CD4-positive, alpha-beta memory T cell (primary cell): ENCODE measurements at regions not wholly inside any gene's neighbourhood (a gene's known extent, or its start where the extent isn't known, plus 50 kb on each side); places are given as distances from the start of the nearest gene placed in this dataset.

ENCODE experiments used
- CTCF ChIA-PET: fragments of 350-600 bp; sonication (Branson Sonifier 250); formaldehyde crosslinking; loops from one replicate; lab custom pipeline; 2021; ENCODE audit warnings: inconsistent platforms; ENCODE audit not compliant: partially characterized antibody; lab: Charles Lee
- POLR2A ChIA-PET: fragments of 350-600 bp; sonication (Branson Sonifier 250); formaldehyde crosslinking; loops from one replicate; lab custom pipeline; 2021; ENCODE audit not compliant: partially characterized antibody; lab: Charles Lee
- DNase-seq, 5 donors: peaks; one replicate each; pipeline versions ENCODE4 v3.0.0 to v3.0.0-alpha.2; 2020 to 2022; ENCODE audit warnings: mixed read lengths in 1 of 5
- H3K27ac ChIP-seq: one replicate; pipeline ENCODE4 v1.7.0; 2013; ENCODE audit warnings: low read depth, low read length
- H3K27me3 ChIP-seq: 2 replicates; pipeline ENCODE4 v1.7.0; 2013; ENCODE audit warnings: mild to moderate bottlenecking, low read length, moderate library complexity; ENCODE audit not compliant: insufficient read depth
- H3K36me3 ChIP-seq: 2 replicates; pipeline ENCODE4 v1.7.0; 2013; ENCODE audit warnings: mild to moderate bottlenecking, low read length, moderate library complexity; ENCODE audit not compliant: insufficient read depth
- H3K4me1 ChIP-seq: 2 replicates; pipeline ENCODE4 v1.7.0; 2013; ENCODE audit warnings: mild to moderate bottlenecking, low read length, moderate library complexity; ENCODE audit not compliant: insufficient read depth
- H3K4me3 ChIP-seq, 2 donors: one replicate each; pipeline ENCODE4 v1.7.0; 2013; ENCODE audit warnings: low read length in 2 of 2, mild to moderate bottlenecking in 1 of 2
- H3K9me3 ChIP-seq, 2 donors: one replicate each; pipeline ENCODE4 v1.7.0; 2013; ENCODE audit warnings: low read length in 2 of 2, control low read depth in 1 of 2; ENCODE audit not compliant: control insufficient read depth in 1 of 2
- H3K27ac Mint-ChIP-seq, 7 donors: one replicate each; pipeline ENCODE4 v1.8.0; 2020 to 2021; ENCODE audit warnings: mixed read lengths in 7 of 7, mild to moderate bottlenecking in 6 of 7, inconsistent platforms in 3 of 7, moderate library complexity in 3 of 7
- H3K27me3 Mint-ChIP-seq, 2 donors: one replicate each; pipeline ENCODE4 v1.8.0; 2020 to 2021; ENCODE audit warnings: mixed read lengths in 2 of 2
- H3K36me3 Mint-ChIP-seq, 2 donors: one replicate each; pipeline ENCODE4 v1.8.0; 2020 to 2021; ENCODE audit warnings: mixed read lengths in 2 of 2, inconsistent platforms in 1 of 2, mild to moderate bottlenecking in 1 of 2
- H3K4me1 Mint-ChIP-seq, 4 donors: one replicate each; pipeline ENCODE4 v1.8.0; 2020 to 2021; ENCODE audit warnings: mixed read lengths in 4 of 4, mild to moderate bottlenecking in 1 of 4
- H3K4me3 Mint-ChIP-seq, 8 donors: one replicate each; pipeline ENCODE4 v1.8.0; 2020 to 2021; ENCODE audit warnings: mixed read lengths in 8 of 8, mild to moderate bottlenecking in 7 of 8, moderate library complexity in 6 of 8, inconsistent platforms in 3 of 8
- H3K9me3 Mint-ChIP-seq, 8 donors: one replicate each; pipeline ENCODE4 v1.8.0; 2020 to 2021; ENCODE audit warnings: mixed read lengths in 8 of 8, mild to moderate bottlenecking in 5 of 8, inconsistent platforms in 3 of 8, moderate library complexity in 1 of 8
- intact Hi-C: fragments of 100-400 bp; cut with micrococcal nuclease; formaldehyde crosslinking; loops from one replicate; pipeline ENCODE4 v1.15.1; 2023

GRCh38 chr12:68530299-68530698 lies 80.4 kb upstream of the RAP1B start:
- no peaks in the 10 kb centered on the region for H3K27me3 Mint-ChIP-seq
- Histone ChIP-seq H3K27me3 (no peaks in the 10 kb centered on the region), H3K27ac (no peak overlapping the region), H3K4me1 (no peaks in the 10 kb centered on the region), H3K4me3 (no peak overlapping the region), H3K9me3 (no peaks in the 10 kb centered on the region), H3K36me3 (no peaks in the 10 kb centered on the region)
- H3K4me1 Mint-ChIP-seq = peaks cover 0 to 5% (median 3%) of the 10 kb centered on the region in 4 donors
- no peak for DNase-seq
- H3K36me3 Mint-ChIP-seq = peaks cover 0 to 2% of the 10 kb centered on the region in 2 donors
- ChIA-PET CTCF (no interaction called here), POLR2A (no interaction called here)
- H3K4me3 Mint-ChIP-seq = no peak overlapping the region
- peaks cover 0 to 7% (median 2%) of the 10 kb centered on the region in 8 donors for H3K9me3 Mint-ChIP-seq
- H3K27ac Mint-ChIP-seq = no peak overlapping the region
- intact Hi-C loops = no loop called here

- POLR2A ChIA-PET = no interaction called here
- Mint-ChIP-seq H3K27ac (no peak overlapping the region), H3K9me3 (peaks cover 0 to 7% (median 2%) of the 10 kb centered on the region in 8 donors), H3K36me3 (peaks cover 0 to 2% of the 10 kb centered on the region in 2 donors), H3K27me3 (no peaks in the 10 kb centered on the region), H3K4me3 (no peak overlapping the region), H3K4me1 (peaks cover 0 to 5% (median 3%) of the 10 kb centered on the region in 4 donors)
- no peak for DNase-seq
- Histone ChIP-seq H3K4me1 (no peaks in the 10 kb centered on the region), H3K27ac (no peak overlapping the region), H3K4me3 (no peak overlapping the region), H3K36me3 (no peaks in the 10 kb centered on the region), H3K27me3 (no peaks in the 10 kb centered on the region), H3K9me3 (no peaks in the 10 kb centered on the region)
- CTCF ChIA-PET = no interaction called here
- intact Hi-C loops = no loop called here
Measured at GRCh38 chr12:68530965-68531364, 79.7 kb upstream of the RAP1B start.

- Histone ChIP-seq H3K4me1 (peaks cover 12% of the 10 kb centered on the region), H3K4me3 (no peak overlapping the region), H3K27ac (no peak overlapping the region), H3K27me3 (no peaks in the 10 kb centered on the region), H3K9me3 (no peaks in the 10 kb centered on the region), H3K36me3 (no peaks in the 10 kb centered on the region)
- Mint-ChIP-seq H3K27ac (no peak overlapping the region), H3K4me1 (peaks cover 8 to 16% (median 10%) of the 10 kb centered on the region in 4 donors), H3K36me3 (no peaks in the 10 kb centered on the region), H3K4me3 (no peak overlapping the region), H3K27me3 (no peaks in the 10 kb centered on the region), H3K9me3 (peaks cover 0 to 3% (median under 1%) of the 10 kb centered on the region in 8 donors)
- intact Hi-C loops = no loop called here
- ChIA-PET POLR2A (no interaction called here), CTCF (interaction anchor here (0.8 kb wide), 1 partner anchor 82 kb away, joined by 3 read pairs; no protein-coding TSS in a partner anchor)
- DNase-seq = no peak
Measured at GRCh38 chr12:68532204-68532886, 78.4 kb upstream of the RAP1B start.

GRCh38 chr12:68532887-68533248 lies 77.8 kb upstream of the RAP1B start:
- Mint-ChIP-seq H3K36me3 (no peaks in the 10 kb centered on the region), H3K9me3 (no peaks in the 10 kb centered on the region), H3K4me3 (no peak overlapping the region), H3K4me1 (peaks cover 8 to 19% (median 13%) of the 10 kb centered on the region in 4 donors), H3K27ac (peak overlapping the region in 1 of 7 donors; percentile 39), H3K27me3 (no peaks in the 10 kb centered on the region)
- ChIA-PET CTCF (no interaction called here), POLR2A (no interaction called here)
- Histone ChIP-seq H3K27me3 (no peaks in the 10 kb centered on the region), H3K36me3 (no peaks in the 10 kb centered on the region), H3K9me3 (no peaks in the 10 kb centered on the region), H3K4me1 (peaks cover 15% of the 10 kb centered on the region), H3K27ac (no peak overlapping the region), H3K4me3 (no peak overlapping the region)
- DNase-seq = no peak
- intact Hi-C loops = no loop called here

DNA sequence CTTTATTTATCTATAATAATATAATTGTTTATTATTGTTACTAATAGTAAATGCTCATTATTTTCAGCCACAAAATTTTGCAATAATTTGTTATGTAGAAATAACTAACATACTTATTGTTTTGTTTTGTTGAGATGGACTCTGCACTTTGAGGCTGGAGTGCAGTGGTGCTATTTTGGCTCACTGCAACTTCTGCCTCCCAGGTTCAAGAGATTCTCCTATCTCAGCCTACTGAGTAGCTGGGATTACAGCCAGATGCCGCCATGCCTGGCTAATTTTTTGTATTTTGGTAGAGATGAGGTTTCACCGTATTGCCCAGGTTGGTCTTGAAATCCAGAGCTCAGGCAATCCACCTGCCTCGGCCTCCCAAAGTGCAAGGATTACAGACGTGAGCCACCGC lies 76.6 kb upstream of the RAP1B start:
- peaks cover 26% of the 10 kb centered on the region for H3K4me1 ChIP-seq
- intact Hi-C loops = no loop called here
- POLR2A ChIA-PET = no interaction called here

GRCh38 chr12:68536885-68537485 lies 73.7 kb upstream of the RAP1B start:
- Histone ChIP-seq H3K27ac (no peak overlapping the region), H3K4me3 (no peak overlapping the region), H3K4me1 (peaks cover 35% of the 10 kb centered on the region), H3K36me3 (no peaks in the 10 kb centered on the region), H3K9me3 (no peaks in the 10 kb centered on the region), H3K27me3 (no peaks in the 10 kb centered on the region)
- DNase-seq = no peak
- H3K4me1 Mint-ChIP-seq = peaks cover 30 to 54% (median 41%) of the 10 kb centered on the region in 4 donors
- peak overlapping the region in 2 of 8 donors; percentile 53 to 57 for H3K4me3 Mint-ChIP-seq
- H3K27me3 Mint-ChIP-seq = no peaks in the 10 kb centered on the region
- ChIA-PET POLR2A (interaction anchor here (1.1 to 1.8 kb wide), 2 partner anchors 73 to 172 kb away, joined by 3 to 5 read pairs; partner anchors contain the start of gene RAP1B), CTCF (no interaction called here)
- no peaks in the 10 kb centered on the region for H3K36me3 Mint-ChIP-seq
- peak overlapping the region in 3 of 7 donors; percentile 0 to 62 (median 58) for H3K27ac Mint-ChIP-seq
- intact Hi-C loops = loop anchor here (5.0 kb wide), 3 partner anchors 55 to 170 kb away; partner anchors contain the start of gene NUP107
- peaks cover 0 to 12% (median 5%) of the 10 kb centered on the region in 8 donors for H3K9me3 Mint-ChIP-seq

More for the DNA sequence above, 76.6 kb upstream of the RAP1B start:
- H3K9me3 ChIP-seq = no peaks in the 10 kb centered on the region
- Mint-ChIP-seq H3K4me1 (peaks cover 14 to 30% (median 21%) of the 10 kb centered on the region in 4 donors), H3K4me3 (no peak overlapping the region), H3K9me3 (no peaks in the 10 kb centered on the region), H3K27ac (no peak overlapping the region), H3K36me3 (no peaks in the 10 kb centered on the region), H3K27me3 (no peaks in the 10 kb centered on the region)
- H3K4me3 ChIP-seq = no peak overlapping the region
- H3K27me3 ChIP-seq = no peaks in the 10 kb centered on the region
- DNase-seq = no peak
- H3K36me3 ChIP-seq = no peaks in the 10 kb centered on the region
- CTCF ChIA-PET = no interaction called here
- H3K27ac ChIP-seq = no peak overlapping the region

DNA sequence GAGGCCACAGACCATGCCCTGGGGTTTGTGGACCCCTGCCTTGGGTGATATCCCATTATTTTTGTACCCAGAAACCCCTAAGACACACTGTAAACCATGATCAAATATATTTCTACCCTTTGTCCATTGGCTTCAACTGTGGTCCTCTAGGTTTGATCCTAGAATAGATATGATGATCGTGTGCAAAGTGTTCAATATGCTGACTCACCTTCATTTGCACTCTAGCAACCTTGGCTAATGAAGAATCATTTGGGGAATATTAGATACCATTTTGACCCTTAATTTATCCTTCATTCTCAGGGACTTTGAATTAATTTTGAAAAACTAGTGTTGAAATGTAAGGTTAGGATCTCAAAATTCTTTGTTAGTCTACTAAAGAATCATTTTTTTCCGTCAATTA lies 73.1 kb upstream of the RAP1B start:
- peaks cover 30 to 56% (median 42%) of the 10 kb centered on the region in 4 donors for H3K4me1 Mint-ChIP-seq
- ChIA-PET POLR2A (no interaction called here), CTCF (interaction anchor here (1.5 to 2.0 kb wide), 2 partner anchors 27 to 70 kb away, joined by 3 to 4 read pairs; no protein-coding TSS in a partner anchor)
- H3K4me1 ChIP-seq = peaks cover 35% of the 10 kb centered on the region
- no peak for DNase-seq
- no peaks in the 10 kb centered on the region for H3K36me3 Mint-ChIP-seq
- H3K4me3 ChIP-seq = no peak overlapping the region
- no peak overlapping the region for H3K27ac ChIP-seq
- peaks cover 0 to 12% (median 5%) of the 10 kb centered on the region in 8 donors for H3K9me3 Mint-ChIP-seq
- no peaks in the 10 kb centered on the region for H3K36me3 ChIP-seq
- H3K9me3 ChIP-seq = no peaks in the 10 kb centered on the region
- H3K27ac Mint-ChIP-seq = peak overlapping the region in 1 of 7 donors; percentile 58
- H3K27me3 ChIP-seq = no peaks in the 10 kb centered on the region
- no peaks in the 10 kb centered on the region for H3K27me3 Mint-ChIP-seq
- H3K4me3 Mint-ChIP-seq = peak overlapping the region in 2 of 8 donors; percentile 41 to 53
- intact Hi-C loops = loop anchor here (5.0 kb wide), 3 partner anchors 55 to 170 kb away; partner anchors contain the start of gene NUP107
